ENCODE measurements at regions not wholly inside any gene's neighbourhood (a gene's known extent, or its start where the extent isn't known, plus 50 kb on each side); places are given as distances from the start of the nearest gene placed in this dataset.

GRCh38 chr3:74302281-74302680 lies 312.2 kb downstream of the CNTN3 start:
- H3K4me1 ChIP-seq (ENCODE audit: control insufficient read depth, insufficient read depth, low read length), result no peaks in the 10 kb centered on the region
- H2AFZ ChIP-seq (ENCODE audit: control insufficient read depth, low read depth, low read length), result no peak overlapping the region
- no peaks in the 10 kb centered on the region for H3K27me3 ChIP-seq (replicated peaks in 1 of 2; ENCODE audit: control insufficient read depth in 2 of 2, insufficient read depth in 2 of 2, low read length in 1 of 2)
- no peaks in the 10 kb centered on the region for H3K79me2 ChIP-seq (ENCODE audit: control insufficient read depth, insufficient read depth, low read length)
- H4K20me1 ChIP-seq (ENCODE audit: control insufficient read depth, insufficient read depth), result no peaks in the 10 kb centered on the region
- no peak for DNase-seq (ENCODE audit: low read depth, low spot score)
- ATAC-seq, result no peak
- intact Hi-C loops (cut with micrococcal nuclease; ENCODE audit: unreplicated experiment) (no loop called here), in situ Hi-C loops (cut with MboI) (no loop called here)
- SMC1A ChIA-PET (ENCODE audit: uncharacterized antibody, unreplicated experiment), result no interaction called here
- POLR2A ChIA-PET, result no interaction called here
- CTCF ChIA-PET, result interaction anchor here (0.6 kb wide), 1 partner anchor 963 kb away, joined by 3 read pairs; no protein-coding TSS in a partner anchor
- no peaks in the 10 kb centered on the region for H3K9me3 ChIP-seq (replicated peaks; ENCODE audit: control insufficient read depth, insufficient read depth, low read length)
- RAD21 ChIA-PET (ENCODE audit: unreplicated experiment), result no interaction called here
- no peak overlapping the region for H3K4me3 ChIP-seq
- no peaks in the 10 kb centered on the region for H3K36me3 ChIP-seq (ENCODE audit: control insufficient read depth in 2 of 2, insufficient read depth in 2 of 2, low read length in 1 of 2)
- no TSS peak for BruUV-seq (replicated peaks)
- WGBS (ENCODE audit: insufficient coverage, insufficient replicate concordance, low lambda C conversion rate, missing lambda C conversion rate), result 0% methylated on average over 1 of the region's 1 CpG
- no peak for FAIRE-seq
- H3K27ac ChIP-seq (ENCODE audit: control insufficient read depth, insufficient read depth), result no peak overlapping the region
- H3K4me2 ChIP-seq (ENCODE audit: control insufficient read depth, insufficient read depth), result no peak overlapping the region
- TF ChIP-seq KDM1A (IDR thresholded peaks at IDR 0.05; ENCODE audit: borderline replicate concordance) (no peak), TARDBP (IDR thresholded peaks at IDR 0.05; ENCODE audit: borderline replicate concordance) (no peak), TCF7 (IDR thresholded peaks at IDR 0.05; ENCODE audit: borderline replicate concordance) (no peak), POLR2AphosphoS2 (IDR thresholded peaks at IDR 0.05; ENCODE audit: low read depth, low read length) (no peak), RAD21 (IDR thresholded peaks at IDR 0.05; ENCODE audit: insufficient read depth, low read depth, low read length) (no peak), TCF12 (IDR thresholded peaks at IDR 0.05; ENCODE audit: low read depth, low read length) (no peak), ZNF207 (IDR thresholded peaks at IDR 0.05; ENCODE audit: borderline replicate concordance) (no peak), HDGF (IDR thresholded peaks at IDR 0.05) (no peak), MEF2A (IDR thresholded peaks at IDR 0.05; ENCODE audit: insufficient read depth, low read depth, low read length) (no peak), MTA2 (IDR thresholded peaks at IDR 0.05; ENCODE audit: low read depth) (no peak), HDAC2 (IDR thresholded peaks at IDR 0.05) (no peak)
- TF ChIP-seq, protein P1, sequence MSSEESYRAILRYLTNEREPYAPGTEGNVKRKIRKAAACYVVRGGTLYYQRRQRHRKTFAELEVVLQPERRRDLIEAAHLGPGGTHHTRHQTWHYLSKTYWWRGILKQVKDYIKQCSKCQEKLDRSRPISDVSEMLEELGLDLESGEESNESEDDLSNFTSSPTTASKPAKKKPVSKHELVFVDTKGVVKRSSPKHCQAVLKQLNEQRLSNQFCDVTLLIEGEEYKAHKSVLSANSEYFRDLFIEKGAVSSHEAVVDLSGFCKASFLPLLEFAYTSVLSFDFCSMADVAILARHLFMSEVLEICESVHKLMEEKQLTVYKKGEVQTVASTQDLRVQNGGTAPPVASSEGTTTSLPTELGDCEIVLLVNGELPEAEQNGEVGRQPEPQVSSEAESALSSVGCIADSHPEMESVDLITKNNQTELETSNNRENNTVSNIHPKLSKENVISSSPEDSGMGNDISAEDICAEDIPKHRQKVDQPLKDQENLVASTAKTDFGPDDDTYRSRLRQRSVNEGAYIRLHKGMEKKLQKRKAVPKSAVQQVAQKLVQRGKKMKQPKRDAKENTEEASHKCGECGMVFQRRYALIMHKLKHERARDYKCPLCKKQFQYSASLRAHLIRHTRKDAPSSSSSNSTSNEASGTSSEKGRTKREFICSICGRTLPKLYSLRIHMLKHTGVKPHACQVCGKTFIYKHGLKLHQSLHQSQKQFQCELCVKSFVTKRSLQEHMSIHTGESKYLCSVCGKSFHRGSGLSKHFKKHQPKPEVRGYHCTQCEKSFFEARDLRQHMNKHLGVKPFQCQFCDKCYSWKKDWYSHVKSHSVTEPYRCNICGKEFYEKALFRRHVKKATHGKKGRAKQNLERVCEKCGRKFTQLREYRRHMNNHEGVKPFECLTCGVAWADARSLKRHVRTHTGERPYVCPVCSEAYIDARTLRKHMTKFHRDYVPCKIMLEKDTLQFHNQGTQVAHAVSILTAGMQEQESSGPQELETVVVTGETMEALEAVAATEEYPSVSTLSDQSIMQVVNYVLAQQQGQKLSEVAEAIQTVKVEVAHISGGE (CRISPR knock-in tag; IDR thresholded peaks at IDR 0.05), result no peak
- no peak overlapping the region for H3K9ac ChIP-seq (ENCODE audit: control insufficient read depth, insufficient read depth, low read length)

Measured in GM12878 (cell line).